Gastroesophageal sphincter (tissue), 3 donors: ENCODE measurements at regions not wholly inside any gene's neighbourhood (a gene's known extent, or its start where the extent isn't known, plus 50 kb on each side); places are given as distances from the start of the nearest gene placed in this dataset.

ENCODE experiments used
- CTCF ChIP-seq, 4 experiments: fragments of 200-600 bp in 2 of 4; fragments of 450-650 bp in 2 of 4; sonication (generic) in 1 of 4; IDR thresholded peaks; one replicate each; pipeline ENCODE4 v1.5.1; 2017 to 2019; ENCODE audit warnings: antibody characterized with exemption in 4 of 4, mild to moderate bottlenecking in 2 of 4, moderate library complexity in 2 of 4
- EP300 ChIP-seq: sonication (generic); formaldehyde crosslinking; IDR thresholded peaks from one replicate; pipeline ENCODE4 v1.6.1; 2017; ENCODE audit warnings: antibody characterized with exemption, mild to moderate bottlenecking
- POLR2A ChIP-seq, 2 donors: fragments of 450-650 bp; IDR thresholded peaks; one replicate each; pipeline ENCODE4 v1.6.1; 2017; ENCODE audit warnings: antibody characterized with exemption in 2 of 2, mild to moderate bottlenecking in 2 of 2, moderate library complexity in 1 of 2
- POLR2AphosphoS5 ChIP-seq: sonication (generic); formaldehyde crosslinking; IDR thresholded peaks from one replicate; pipeline ENCODE4 v1.6.1; 2017; ENCODE audit warnings: antibody characterized with exemption

- TF ChIP-seq CTCF (IDR thresholded peaks at IDR 0.05) (no peak), POLR2AphosphoS5 (peak; percentile 51), POLR2A (IDR thresholded peaks at IDR 0.05) (no peak), EP300 (no peak)
Observed at GRCh38 chr16:86306011-86306644, 204.2 kb upstream of the FOXF1 start.
